Suppressor macrophage (primary cell): ENCODE measurements at regions not wholly inside any gene's neighbourhood (a gene's known extent, or its start where the extent isn't known, plus 50 kb on each side); places are given as distances from the start of the nearest gene placed in this dataset.

Experiments
- DNase-seq, 4 experiments: peaks; one replicate each; pipeline ENCODE4 v3.0.0-alpha.2; 2020 to 2022

DNA sequence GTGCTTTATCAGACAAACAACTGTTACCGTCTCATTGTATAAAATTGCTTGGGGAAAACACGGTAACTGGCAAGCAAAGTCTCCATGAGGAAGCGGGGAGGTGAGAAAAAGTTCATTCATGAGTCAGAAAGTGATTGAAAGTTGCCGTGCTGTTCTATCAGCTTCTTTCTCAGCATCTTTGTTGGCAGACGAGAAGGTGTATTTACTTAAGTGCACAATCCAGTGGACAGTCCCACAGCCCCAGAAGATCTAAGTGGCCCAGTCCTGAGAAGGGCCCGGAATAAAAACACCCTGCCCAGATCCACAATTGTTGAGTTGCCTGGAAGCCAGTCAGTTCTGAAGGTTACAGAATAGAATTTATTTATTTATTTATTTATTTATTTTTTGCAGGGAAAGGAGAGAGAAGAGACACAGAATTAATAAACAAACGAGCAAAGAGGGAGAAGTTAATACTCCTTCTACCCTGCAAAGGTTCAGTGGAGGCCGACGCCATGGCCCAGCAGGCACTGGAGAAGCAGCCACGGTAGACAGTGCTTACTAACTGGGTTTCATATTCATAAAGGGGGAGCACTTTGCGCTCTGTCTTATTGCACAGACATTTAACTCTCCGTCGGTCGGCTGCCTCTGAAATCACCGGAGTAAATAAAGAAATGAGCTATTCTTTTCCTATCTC is 676.0 kb upstream of the SALL3 start:
- no peak for DNase-seq

DNA sequence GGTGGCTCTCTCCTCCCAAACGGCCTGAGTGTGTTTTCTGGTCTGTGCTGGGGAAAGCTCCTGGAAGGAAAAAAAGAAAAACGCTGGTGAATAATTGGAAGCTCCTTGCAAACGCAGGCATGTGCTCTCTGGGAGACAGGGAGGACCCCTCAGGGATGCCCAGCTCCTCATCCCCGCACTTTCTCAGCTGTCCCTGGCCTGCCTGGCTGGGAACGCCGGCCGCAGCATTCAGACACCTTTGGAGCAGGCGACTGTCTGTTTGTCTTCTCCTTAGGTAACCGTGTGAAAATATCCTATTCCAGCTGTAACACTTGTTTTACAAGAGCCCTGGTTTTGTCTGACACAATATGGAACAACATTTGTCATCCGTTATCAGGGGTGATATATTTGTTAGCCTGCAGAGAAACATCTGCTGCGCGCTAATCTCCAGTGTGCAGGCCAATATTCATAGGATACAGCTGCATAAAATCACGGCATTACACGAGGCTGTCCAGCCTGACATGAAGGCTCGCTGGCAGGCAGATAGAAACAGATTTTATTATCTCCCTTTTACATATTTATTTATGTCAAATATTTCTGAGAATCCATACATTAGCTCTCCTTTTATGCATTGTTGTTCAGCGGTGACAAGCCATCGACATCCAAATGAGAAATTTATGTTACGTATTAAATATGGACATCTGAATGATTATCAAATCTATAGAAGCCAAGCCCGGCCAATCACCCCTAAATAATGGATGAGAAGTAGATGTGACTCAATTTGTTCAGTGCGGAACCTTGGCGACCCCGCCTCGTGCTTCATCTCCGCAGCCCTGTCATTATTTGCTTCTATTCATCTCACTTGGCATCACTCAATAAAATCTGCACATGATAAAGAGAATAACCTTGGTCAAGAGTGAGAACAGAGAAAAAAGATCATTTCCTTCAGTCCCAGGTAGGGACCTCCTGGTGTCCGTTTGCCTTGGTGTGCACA is 675.1 kb upstream of the SALL3 start:
- no peak for DNase-seq

DNA sequence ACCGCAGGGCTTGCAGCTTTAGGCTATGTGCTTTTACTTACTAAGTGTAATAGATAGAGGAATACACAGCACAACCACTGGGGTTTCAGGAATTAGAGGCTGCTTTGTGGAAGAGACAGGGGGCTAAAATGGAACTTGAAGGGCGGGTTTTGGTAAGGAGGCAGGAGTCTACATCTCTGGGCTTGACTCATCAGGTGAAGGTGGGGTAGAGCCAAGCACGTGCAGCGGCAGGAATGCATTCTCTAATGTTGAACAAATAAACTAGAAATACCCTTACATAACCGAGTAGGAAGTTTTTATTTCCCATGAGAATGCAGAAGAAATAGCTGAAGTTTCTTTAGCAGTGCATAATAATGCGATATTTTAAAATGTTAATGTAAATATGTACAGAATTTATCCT is 673.8 kb upstream of the SALL3 start:
- DNase-seq: no peak

DNA sequence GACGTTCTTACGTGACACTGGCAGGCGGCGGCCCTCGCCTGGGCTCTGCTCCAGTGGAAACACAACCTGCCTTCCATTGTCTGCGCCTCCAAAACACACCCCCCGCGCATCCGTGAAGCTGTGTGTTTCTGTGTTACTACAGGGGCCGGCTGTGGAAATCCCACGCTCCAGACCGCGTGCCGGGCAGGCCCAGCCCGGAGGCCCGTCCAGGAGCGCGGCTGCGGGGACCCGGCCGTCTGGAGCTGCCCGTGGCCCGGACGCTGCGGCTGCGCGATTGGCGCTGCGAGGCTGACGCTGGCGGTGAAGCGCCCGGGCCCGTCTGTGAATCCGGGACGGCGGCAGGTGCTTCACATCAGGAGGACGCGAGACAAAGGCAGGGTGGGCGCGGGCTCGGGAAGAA is 670.3 kb upstream of the SALL3 start:
- DNase-seq: no peak

DNA sequence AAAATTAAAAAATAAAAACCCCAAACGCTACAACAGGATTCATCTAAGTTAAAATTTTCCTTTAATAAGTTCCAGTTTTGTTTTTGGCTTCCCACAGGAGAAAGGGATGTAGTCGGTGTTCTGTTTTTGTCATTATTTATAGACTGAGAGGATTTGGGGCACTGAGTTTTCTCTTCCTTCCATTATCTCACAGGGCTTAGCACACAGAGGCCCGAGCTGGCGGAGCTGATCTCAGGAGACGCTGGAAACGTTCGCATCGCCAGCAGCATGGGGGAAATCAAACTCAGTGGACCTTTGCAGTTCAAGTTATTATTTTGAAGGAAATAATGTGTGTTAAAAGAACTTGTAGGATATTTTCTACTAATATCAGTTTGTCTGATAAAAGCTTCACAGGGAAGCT is 669.7 kb upstream of the SALL3 start:
- DNase-seq: no peak

DNA sequence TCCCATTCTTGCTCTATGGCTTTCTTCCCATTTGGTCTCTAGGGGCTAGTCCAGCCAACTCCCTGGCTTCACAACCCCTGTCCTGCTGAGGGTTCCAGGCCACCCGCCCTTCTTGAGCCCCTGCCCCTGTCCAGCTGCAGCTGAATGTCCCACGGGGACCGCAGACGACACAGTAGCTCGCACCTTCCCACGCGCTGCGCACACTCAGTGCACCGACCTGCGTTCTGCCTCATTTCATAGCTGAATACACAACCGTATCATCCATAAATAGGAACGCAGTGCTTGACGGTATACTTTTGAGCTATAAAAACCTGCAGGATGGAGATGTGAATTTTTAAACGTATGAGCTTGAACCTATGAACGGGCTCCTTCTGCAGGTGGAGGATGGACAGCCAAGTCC is 660.4 kb upstream of the SALL3 start:
- DNase-seq: no peak

DNA sequence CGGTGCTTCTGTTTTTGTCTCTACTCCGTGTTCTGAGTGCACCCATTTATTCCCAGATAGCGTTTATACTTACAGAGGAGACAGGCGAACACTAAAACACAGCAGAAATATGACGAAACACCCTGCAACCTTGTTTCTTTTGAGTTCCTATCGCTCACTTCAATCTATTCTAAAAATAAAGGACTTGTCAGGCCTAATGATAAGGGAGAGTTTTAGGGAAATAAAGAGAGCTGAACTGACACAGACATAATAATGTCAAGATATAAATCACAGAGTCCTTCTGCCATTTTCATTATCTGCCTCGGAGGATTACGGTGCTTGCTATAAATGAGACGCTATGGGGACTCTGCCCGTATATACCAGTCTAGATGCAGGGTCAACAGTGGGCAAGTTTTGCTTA is 659.7 kb upstream of the SALL3 start:
- no peak for DNase-seq

DNA sequence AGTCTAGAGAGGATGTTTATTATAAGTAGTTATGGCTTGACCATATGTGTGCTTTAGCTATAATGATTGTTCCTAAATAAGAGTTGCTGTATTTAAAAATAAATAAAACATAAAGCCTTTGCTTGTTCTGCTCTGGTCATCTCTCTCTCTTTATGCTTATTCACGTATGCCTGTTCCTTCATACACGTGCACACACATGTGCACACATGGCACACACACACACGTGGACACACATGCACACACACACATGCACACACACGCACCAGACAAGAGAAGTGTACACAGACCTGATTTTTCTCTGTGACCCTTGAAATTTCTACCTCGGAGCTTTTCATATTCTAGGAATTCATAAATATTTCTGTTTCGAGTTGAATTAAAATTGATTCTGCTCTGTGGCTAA is 658.2 kb upstream of the SALL3 start:
- DNase-seq: no peak

DNA sequence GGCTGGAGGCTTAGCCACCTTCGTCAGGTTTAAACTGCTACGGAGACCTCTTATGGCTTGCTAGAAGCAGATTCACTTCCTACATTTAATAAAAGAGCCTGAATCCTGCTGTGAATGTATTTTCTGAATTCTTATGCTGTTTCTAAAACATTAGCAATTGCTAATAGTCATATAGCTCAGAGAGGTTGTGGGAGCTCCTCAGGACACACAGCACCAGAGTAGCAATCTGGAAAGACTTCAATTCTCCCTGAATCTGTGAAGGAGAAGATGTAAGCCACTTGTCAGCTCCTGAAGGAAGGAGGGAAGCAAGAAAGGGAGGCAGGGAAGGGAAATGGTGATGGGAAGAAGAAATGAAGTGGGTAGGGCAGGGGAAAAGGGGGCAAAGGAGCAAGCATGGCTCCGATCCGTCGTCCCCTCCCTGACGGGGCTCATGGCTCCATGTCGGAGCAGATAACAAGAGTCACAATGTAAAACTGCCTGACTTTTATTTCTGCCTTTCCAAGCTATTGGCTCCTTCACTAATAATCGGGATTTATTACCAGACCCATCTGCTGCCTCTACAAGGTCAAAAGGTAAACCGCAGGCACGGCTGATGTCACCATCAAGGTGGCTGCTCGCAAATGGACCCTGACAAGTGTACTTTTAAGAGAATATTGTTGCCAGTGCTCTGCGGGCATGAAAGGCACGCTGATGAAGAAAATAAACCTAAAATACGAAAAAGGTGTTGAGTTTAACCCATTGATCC is 656.0 kb upstream of the SALL3 start:
- no peak for DNase-seq

DNA sequence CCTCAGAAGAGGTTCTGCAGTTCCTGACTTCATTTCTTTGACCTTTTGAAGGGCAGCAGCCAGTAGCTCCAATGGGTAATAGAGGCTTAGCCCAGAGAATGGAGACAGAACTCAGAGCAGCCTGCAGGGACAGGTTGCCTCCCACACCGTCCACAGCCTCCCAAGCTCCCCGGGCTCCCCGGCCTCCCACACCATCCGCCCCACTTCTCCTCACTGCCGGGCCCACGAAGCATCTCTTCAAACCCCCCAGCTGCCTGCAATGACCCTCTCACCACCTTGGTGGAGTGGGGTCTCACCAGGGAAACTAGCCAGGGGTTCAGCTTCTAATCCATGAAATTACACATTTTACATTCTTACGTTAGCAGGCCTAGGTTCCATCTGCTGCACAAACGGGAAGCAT is 652.0 kb upstream of the SALL3 start:
- DNase-seq: no peak

DNA sequence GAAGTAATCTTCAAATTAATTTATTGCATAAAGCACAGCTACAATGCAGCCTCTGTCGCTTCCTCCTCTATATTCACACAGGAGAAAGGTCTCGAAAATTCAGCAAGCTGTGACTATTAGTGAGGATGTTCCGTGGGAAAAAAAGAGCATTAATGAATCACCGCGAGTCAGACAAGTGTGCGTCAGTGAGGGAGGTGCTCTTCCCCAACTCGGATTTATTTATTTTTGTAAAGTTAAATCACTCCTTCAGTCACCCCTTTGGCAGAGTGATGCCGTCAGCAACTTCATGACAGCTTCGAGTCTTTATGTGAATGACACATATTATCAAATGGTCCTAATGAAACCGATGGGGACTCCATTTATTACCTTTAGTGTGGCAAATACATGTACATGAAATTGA is 648.9 kb upstream of the SALL3 start:
- no peak for DNase-seq

DNA sequence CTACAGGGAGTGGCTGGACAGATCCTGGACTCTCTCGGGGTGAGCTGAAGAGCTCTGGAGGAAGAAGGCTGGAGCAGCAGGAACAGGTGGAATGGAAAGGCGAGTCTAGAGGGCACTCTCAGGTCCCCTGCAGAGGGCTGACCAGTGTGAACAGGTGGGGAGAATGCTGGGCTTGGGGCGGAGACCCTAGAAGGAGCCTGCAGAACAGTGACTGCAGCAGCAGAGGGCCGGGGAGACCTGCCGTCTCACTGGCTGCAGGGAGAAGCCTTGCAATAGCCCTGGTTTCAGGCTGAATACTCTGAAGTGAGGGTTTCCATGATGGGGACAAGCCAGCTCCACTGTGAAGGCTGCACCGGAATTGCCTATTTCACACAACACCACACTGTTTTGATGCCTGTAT is 626.7 kb upstream of the SALL3 start:
- DNase-seq: no peak

DNA sequence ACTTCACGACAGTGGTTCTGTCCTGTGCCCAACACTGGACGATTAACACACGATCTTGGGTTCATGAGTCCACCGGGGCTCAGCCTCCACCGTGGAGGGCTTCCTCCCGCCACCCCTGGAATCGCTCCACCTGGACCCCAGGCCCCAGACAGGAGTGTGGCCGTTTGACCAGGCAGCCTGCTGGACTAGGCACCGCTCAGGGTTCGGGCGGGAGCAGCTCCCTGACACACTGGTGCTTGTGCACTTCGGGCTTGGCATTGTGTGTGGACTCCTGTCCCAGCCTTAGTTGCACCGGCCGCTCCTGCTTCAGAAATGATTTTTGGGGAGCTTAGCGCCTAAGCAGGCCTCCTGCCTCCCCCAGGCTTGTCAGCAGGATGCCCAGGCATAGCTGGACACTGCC is 617.4 kb upstream of the SALL3 start:
- DNase-seq: no peak

DNA sequence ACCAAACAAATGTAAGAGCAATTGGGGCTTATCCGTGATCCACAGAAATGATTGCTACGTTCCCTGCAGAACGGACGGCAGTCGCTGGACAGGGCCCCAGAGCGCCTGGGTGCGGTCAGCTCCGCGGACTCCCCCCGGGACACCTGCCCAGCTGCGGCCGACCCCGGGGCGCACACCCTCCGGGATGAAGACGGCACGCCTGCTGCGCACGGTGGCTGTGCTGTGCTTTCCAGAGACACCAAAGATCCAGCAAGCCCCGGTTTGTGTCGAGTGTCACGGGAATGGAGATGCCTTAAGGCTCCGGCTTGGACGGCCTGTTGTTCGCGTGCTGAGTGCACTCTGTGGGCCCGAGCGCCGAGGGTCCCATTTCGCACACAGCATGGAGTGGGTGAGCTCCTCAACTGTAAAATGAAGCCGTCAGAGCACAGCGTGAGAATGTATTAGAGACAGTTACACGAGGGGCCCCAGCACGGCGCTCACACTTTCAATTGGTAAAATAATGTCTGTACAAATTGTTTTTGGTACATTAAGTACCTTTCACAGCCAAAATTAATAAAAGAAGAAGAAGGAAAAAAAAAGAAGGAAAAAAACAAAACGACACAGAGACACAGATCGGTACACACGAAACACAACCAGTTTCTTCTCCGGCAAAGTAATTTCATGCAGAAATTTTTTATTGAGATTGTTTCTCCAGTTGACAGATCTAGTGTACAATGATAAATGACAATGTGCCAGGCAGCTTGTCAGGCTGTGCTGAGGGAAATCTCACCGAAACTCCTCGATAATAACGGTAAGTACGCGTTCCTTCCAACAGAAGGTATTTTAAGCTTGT is 615.8 kb upstream of the SALL3 start:
- DNase-seq: no peak

DNA sequence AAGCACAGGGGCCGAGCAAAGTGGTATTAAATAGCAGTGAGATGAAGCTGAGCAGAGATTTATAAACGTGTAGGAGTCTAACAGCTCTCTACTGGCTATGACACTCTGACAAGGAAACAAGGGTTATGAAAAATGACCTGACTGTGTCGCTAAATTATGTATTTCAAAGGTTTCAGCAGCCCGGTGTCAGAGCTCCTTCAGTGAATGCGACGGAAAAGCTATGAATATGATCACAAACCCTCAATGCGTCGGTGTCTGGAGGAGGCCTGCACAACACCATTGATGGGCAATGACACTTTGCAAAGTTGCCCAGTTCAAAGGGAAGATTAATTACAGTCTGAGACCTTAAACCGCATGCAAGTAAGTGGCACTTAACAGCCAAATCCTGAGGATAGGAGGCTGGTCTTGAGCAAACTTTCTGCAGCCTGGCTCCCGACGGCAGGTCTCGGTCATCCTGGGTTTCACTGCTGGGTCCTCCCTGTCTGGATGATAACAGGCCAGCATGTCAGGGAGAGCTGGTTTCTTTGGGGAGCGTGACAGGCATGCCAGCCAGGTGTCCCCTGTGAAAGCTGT is 615.1 kb upstream of the SALL3 start:
- DNase-seq: no peak

DNA sequence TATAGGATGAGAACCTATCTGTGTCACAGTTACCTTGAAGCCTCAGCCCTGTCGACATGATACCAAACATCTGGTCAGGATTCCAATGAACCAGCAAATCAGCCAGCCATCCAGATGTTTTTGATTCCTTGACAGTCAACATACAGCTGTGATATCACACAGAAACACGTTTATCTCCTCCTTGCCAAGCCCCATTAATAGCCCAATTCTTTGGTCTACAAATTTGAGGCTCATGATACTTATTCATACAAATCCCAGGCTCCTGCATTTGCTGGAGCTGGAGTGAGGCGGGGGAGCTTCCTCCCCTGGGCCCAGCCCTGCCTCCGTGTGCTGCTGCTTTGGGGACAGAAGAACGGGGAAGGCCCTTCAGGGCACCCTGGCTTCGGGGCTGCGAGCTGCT is 611.6 kb upstream of the SALL3 start:
- no peak for DNase-seq

DNA sequence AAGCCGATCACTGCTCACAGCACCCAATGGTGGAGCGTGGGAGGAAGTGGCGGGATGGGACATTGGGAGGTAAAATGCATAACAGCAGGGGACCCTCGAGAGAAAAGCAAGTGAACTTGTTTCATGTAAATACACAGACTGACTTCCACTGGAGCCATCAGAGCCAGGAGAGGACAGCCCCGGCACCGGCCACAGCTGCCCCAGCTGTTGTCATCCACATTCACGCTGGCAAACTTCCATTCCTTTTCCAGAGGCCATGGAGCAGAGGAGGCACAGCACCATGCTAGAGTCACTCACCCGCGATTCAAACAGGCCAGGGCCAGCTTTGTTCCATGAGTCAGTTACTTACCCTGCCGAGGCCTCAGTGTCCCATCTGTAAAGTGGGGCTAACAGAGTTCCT is 610.9 kb upstream of the SALL3 start:
- no peak for DNase-seq

DNA sequence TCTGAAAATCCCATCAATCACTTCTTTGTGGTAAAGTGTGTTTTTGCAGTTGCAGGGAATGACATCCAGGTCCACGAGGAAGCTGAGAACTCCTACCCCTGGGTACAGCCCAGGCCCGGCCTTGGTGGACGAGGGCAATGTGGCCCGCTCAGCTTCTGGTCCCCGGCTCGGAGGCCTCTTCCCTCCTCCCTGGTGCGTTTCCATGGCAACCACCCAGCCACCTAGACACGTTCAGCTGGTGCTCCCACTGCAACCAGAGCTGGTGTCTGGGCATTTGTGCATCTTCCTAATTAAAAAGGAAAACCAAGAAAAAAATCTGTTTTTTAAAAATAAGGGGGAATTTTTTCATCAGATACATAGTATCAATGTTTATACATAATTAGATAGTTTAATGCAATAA is 603.6 kb upstream of the SALL3 start:
- no peak for DNase-seq

DNA sequence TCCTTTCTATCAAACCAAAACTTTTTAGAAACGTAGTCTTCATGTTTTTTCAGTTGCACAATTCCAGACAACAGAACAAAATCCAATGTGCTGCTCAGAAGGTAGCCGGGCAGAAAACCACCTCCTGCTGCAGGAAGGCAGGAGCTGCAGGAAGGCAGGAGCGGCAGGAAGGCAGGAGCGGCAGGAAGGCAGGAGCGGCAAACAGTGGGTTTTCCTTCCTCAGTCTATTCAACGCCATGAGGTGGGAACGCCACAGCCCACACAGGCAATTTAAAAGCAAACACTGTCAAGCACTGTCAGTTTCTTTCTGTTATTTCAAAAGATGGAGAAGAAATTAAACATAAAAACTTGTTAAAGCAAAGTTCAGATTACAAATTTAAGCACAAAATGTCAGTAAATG is 601.2 kb upstream of the SALL3 start:
- DNase-seq: no peak

DNA sequence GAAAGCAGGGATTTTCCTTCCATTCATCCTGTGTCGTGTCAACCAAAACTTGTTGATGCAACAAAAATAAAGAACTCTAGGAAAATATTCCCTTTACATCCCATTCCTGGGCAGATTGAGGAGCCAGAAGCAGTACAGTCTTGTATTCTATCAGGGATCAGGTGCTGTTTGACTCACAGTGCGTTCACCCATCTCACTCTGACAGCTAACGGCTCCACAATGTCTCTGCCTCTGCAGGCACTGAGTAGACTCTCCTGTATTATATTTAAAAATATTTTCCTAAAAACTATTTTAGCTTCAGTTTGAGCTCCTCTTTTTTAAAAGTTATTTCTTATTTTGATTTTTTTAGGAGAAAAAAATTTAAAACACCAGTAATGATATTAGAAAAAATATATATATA is 600.6 kb upstream of the SALL3 start:
- no peak for DNase-seq

DNA sequence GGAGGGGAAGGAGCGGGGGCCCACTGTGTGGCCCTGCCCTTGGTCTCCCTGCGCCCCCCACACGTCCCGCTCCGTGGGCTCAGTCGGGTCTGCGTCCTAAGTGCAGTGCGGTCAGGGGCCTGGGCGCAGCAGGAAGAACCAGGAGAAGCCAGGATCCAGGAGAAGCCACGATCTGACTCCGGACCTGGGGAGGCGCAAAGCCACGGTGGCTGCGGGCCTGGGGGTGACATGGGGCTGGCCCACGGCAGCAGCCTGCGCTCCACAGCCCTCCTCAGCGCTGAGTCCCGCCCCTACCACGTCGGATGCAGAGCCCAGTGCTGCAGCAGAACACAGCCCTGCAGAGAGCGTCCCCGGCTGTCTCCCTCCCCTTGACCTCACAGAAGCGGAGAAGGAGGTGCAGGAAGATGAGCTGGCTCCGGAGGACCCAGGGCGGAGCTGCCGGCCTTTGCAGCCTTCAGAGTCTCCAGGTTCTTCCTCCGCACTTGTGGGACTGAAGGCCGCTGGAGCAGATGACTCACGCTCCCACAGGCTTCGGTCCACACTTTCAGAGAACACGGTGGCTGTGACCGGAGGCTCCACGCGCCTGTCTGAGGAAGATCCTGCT is 589.2 kb upstream of the SALL3 start:
- no peak for DNase-seq

DNA sequence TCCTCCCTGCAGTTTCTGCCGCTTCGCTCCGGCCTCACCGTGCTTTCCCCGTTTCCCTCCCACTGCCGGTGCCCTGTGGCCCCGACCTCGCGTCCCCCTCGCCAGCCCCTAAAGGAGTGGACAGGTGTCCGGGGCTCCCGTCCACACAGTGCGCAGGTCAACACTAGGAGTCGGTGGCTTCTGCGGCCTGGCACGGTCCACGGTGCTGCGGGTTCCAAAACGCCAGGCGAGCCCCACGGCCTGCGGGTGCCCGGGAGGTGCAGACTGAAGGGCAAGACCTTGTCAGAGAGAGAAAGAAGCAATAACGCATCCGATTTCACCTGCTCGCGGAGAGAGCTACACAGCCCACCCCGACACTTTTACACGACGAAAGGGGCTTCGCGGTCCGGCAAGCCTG is 588.7 kb upstream of the SALL3 start:
- DNase-seq: no peak
